ENCODE measurements at regions not wholly inside any gene's neighbourhood (a gene's known extent, or its start where the extent isn't known, plus 50 kb on each side); places are given as distances from the start of the nearest gene placed in this dataset.

DNA sequence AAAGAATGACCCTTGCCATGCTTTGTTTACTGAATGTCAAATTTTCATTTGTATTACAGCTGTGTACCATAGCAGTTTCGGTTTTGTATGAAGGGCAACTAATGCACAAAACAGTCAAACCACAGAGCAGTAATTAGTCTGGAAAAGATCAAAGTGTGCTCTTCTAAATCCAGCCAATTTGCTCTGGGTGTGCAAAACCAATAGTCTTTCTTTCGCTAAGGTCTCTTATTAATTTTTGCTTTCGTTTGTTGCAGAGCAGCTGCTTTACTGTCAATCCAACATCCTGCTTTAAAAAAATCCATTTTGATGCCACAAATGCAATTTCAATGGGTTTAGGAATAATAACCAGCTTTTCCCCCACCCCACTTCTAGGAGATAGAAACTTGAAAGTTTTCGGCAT lies 114.2 kb downstream of the BRMS1L start:
- TF ChIP-seq, protein P1, sequence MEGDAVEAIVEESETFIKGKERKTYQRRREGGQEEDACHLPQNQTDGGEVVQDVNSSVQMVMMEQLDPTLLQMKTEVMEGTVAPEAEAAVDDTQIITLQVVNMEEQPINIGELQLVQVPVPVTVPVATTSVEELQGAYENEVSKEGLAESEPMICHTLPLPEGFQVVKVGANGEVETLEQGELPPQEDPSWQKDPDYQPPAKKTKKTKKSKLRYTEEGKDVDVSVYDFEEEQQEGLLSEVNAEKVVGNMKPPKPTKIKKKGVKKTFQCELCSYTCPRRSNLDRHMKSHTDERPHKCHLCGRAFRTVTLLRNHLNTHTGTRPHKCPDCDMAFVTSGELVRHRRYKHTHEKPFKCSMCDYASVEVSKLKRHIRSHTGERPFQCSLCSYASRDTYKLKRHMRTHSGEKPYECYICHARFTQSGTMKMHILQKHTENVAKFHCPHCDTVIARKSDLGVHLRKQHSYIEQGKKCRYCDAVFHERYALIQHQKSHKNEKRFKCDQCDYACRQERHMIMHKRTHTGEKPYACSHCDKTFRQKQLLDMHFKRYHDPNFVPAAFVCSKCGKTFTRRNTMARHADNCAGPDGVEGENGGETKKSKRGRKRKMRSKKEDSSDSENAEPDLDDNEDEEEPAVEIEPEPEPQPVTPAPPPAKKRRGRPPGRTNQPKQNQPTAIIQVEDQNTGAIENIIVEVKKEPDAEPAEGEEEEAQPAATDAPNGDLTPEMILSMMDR (IDR thresholded peaks at IDR 0.05; ENCODE audit: borderline replicate concordance, extremely low read depth, low read length, poor library complexity, severe bottlenecking), result no peak
- no peak for TF ChIP-seq EZH2 (IDR thresholded peaks at IDR 0.05; ENCODE audit: borderline replicate concordance, low read depth, low read length, severe bottlenecking)
